Astrocyte of the spinal cord (primary cell): ENCODE measurements at regions not wholly inside any gene's neighbourhood (a gene's known extent, or its start where the extent isn't known, plus 50 kb on each side); places are given as distances from the start of the nearest gene placed in this dataset.

ENCODE experiments used
- DNase-seq: peaks from one replicate; pipeline ENCODE4 v3.0.0; 2011; ENCODE audit warnings: low read depth, low spot score
- H3K4me3 ChIP-seq: 2 replicates; pipeline ENCODE4 v1.5.1; 2011; ENCODE audit warnings: low read depth, mild to moderate bottlenecking, low read length, moderate library complexity
- CTCF ChIP-seq: IDR thresholded peaks from 2 replicates; pipeline ENCODE4 v1.5.1; 2012; ENCODE audit warnings: low read depth, mild to moderate bottlenecking, low read length, inconsistent platforms
- in situ Hi-C: cut with HindIII; loops from 2 replicates; pipeline ENCODE4 v1.10.0; 2017; ENCODE audit warnings: low sequenced_read_pairs

GRCh38 chr22:48840112-48840949, 987.3 kb downstream of the BRD1 start:
- DNase-seq = no peak
- in situ Hi-C loops = no loop called here

GRCh38 chr22:48838846-48839730, 988.6 kb downstream of the BRD1 start:
- no peak for TF ChIP-seq CTCF
- H3K4me3 ChIP-seq = no peak overlapping the region
- DNase-seq = no peak

More at GRCh38 chr22:48840112-48840949, 987.3 kb downstream of the BRD1 start:
- no peak for TF ChIP-seq CTCF
- no peak overlapping the region for H3K4me3 ChIP-seq

GRCh38 chr22:48838376-48838775, 989.3 kb downstream of the BRD1 start:
- no peak for DNase-seq
- H3K4me3 ChIP-seq = no peak overlapping the region
- no peak for TF ChIP-seq CTCF
- in situ Hi-C loops = no loop called here

More at GRCh38 chr22:48838846-48839730, 988.6 kb downstream of the BRD1 start:
- in situ Hi-C loops = no loop called here

GRCh38 chr22:48837341-48837935, 990.2 kb downstream of the BRD1 start:
- TF ChIP-seq CTCF = no peak
- no peak for DNase-seq
- in situ Hi-C loops = no loop called here
- H3K4me3 ChIP-seq = no peak overlapping the region

GRCh38 chr22:48836673-48837340, 990.9 kb downstream of the BRD1 start:
- in situ Hi-C loops = no loop called here
- no peak for DNase-seq
- H3K4me3 ChIP-seq = no peak overlapping the region
- TF ChIP-seq CTCF = no peak
